ENCODE measurements at regions not wholly inside any gene's neighbourhood (a gene's known extent, or its start where the extent isn't known, plus 50 kb on each side); places are given as distances from the start of the nearest gene placed in this dataset.

DNA sequence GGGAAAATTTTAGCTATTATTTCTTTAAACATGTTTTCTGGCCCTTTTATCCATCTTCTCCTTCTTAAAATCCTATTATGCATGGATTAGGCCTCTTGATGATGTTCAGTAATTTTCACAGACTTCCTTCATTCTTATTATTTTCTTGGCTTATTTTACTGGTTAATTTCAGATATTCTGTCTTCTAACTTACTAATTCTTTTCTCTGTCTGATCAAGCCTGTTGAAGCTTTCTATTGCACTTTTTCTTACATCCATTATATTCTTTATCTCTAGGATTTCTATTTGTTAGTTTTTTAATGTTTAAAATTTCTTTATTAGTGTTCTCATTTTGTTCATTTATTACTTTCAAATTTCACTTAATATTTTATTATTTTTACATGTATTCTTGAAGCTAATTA, 105.3 kb upstream of the GALNT13 start (continued):
- TF ChIP-seq, protein P1, sequence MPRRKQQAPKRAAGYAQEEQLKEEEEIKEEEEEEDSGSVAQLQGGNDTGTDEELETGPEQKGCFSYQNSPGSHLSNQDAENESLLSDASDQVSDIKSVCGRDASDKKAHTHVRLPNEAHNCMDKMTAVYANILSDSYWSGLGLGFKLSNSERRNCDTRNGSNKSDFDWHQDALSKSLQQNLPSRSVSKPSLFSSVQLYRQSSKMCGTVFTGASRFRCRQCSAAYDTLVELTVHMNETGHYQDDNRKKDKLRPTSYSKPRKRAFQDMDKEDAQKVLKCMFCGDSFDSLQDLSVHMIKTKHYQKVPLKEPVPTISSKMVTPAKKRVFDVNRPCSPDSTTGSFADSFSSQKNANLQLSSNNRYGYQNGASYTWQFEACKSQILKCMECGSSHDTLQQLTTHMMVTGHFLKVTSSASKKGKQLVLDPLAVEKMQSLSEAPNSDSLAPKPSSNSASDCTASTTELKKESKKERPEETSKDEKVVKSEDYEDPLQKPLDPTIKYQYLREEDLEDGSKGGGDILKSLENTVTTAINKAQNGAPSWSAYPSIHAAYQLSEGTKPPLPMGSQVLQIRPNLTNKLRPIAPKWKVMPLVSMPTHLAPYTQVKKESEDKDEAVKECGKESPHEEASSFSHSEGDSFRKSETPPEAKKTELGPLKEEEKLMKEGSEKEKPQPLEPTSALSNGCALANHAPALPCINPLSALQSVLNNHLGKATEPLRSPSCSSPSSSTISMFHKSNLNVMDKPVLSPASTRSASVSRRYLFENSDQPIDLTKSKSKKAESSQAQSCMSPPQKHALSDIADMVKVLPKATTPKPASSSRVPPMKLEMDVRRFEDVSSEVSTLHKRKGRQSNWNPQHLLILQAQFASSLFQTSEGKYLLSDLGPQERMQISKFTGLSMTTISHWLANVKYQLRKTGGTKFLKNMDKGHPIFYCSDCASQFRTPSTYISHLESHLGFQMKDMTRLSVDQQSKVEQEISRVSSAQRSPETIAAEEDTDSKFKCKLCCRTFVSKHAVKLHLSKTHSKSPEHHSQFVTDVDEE (CRISPR knock-in tag; IDR thresholded peaks at IDR 0.05) = no peak
- TF ChIP-seq PPARA (CRISPR knock-in tag; IDR thresholded peaks at IDR 0.05; ENCODE audit: borderline replicate concordance) (no peak), CSDC2 (CRISPR knock-in tag; IDR thresholded peaks at IDR 0.05) (no peak)

DNA sequence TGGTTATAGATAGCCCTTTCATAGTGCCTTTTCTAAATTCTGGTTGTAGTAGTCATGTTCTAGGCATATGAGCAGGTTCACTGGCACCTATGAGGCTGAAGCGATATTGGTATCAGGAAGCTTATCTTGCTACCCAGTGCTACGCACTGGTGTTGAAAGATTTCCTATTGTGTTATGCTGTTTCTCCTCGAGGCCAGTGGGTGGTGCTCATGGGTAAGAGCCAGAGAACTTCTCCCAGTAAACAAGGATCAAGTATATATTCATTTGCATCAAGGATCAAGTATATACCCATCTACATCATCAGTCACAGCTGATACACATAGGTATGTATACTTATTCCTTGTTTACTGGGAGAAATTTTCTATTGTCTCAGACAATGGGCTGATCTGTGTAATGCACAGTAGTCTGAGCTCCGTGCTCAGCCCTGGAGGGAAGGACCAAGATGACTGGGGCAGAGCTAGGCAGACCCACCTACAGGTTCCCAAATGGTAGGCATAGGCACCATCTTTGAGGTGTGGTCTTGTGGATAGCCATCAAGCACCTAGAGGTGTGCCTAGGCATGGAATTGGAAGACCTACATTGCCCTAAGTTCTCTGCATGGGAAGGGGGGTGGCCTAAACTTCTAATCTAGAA, 101.2 kb upstream of the GALNT13 start:
- TF ChIP-seq ZNF70 (CRISPR knock-in tag; IDR thresholded peaks at IDR 0.05) = no peak
- TF ChIP-seq, protein P2, sequence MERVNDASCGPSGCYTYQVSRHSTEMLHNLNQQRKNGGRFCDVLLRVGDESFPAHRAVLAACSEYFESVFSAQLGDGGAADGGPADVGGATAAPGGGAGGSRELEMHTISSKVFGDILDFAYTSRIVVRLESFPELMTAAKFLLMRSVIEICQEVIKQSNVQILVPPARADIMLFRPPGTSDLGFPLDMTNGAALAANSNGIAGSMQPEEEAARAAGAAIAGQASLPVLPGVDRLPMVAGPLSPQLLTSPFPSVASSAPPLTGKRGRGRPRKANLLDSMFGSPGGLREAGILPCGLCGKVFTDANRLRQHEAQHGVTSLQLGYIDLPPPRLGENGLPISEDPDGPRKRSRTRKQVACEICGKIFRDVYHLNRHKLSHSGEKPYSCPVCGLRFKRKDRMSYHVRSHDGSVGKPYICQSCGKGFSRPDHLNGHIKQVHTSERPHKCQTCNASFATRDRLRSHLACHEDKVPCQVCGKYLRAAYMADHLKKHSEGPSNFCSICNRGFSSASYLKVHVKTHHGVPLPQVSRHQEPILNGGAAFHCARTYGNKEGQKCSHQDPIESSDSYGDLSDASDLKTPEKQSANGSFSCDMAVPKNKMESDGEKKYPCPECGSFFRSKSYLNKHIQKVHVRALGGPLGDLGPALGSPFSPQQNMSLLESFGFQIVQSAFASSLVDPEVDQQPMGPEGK (CRISPR knock-in tag; IDR thresholded peaks at IDR 0.05; ENCODE audit: borderline replicate concordance) = no peak
- TF ChIP-seq RARB (CRISPR knock-in tag; IDR thresholded peaks at IDR 0.05) = no peak
- TF ChIP-seq, protein P3, sequence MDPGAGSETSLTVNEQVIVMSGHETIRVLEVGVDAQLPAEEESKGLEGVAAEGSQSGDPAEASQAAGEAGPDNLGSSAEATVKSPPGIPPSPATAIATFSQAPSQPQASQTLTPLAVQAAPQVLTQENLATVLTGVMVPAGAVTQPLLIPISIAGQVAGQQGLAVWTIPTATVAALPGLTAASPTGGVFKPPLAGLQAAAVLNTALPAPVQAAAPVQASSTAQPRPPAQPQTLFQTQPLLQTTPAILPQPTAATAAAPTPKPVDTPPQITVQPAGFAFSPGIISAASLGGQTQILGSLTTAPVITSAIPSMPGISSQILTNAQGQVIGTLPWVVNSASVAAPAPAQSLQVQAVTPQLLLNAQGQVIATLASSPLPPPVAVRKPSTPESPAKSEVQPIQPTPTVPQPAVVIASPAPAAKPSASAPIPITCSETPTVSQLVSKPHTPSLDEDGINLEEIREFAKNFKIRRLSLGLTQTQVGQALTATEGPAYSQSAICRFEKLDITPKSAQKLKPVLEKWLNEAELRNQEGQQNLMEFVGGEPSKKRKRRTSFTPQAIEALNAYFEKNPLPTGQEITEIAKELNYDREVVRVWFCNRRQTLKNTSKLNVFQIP (CRISPR knock-in tag; IDR thresholded peaks at IDR 0.05; ENCODE audit: borderline replicate concordance, low read depth) = no peak
- TF ChIP-seq ZC3H10 (CRISPR knock-in tag; IDR thresholded peaks at IDR 0.05) = no peak
- TF ChIP-seq SNAI2 (CRISPR knock-in tag; IDR thresholded peaks at IDR 0.05) = no peak
- no peak for ATAC-seq

DNA sequence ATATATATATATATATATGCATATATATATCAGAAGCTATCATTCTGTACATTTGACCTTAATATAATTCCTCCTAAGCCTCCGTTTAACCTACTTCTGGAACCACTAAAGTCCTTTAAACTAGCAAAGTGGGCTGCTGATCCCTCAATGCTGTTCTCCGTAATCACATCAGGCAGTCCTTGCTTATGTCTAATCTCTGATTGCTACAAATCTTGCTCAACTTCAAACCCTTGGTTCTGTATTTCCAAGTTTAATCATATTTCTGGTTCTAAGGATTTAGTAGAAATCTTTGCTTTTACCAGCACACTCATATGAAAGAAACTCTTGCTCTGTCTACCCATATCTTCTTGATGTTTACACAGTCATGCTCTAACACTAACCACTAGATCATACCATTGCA, 91.5 kb upstream of the GALNT13 start:
- ATAC-seq = no peak
- TF ChIP-seq BACH2 (CRISPR knock-in tag; IDR thresholded peaks at IDR 0.05; ENCODE audit: borderline replicate concordance) (no peak), ZNF8 (CRISPR knock-in tag; IDR thresholded peaks at IDR 0.05) (no peak), ZNF565 (CRISPR knock-in tag; conservative IDR thresholded peaks at IDR 0.05; ENCODE audit: low read depth) (no peak), GLIS3 (CRISPR knock-in tag; IDR thresholded peaks at IDR 0.05) (no peak), PPARA (CRISPR knock-in tag; IDR thresholded peaks at IDR 0.05; ENCODE audit: borderline replicate concordance) (no peak), OSR1 (CRISPR knock-in tag; IDR thresholded peaks at IDR 0.05) (no peak), ZC3H10 (CRISPR knock-in tag; IDR thresholded peaks at IDR 0.05) (no peak), CSDC2 (CRISPR knock-in tag; IDR thresholded peaks at IDR 0.05) (no peak), ZFP30 (CRISPR knock-in tag; IDR thresholded peaks at IDR 0.05) (no peak)
- TF ChIP-seq, protein P2 (CRISPR knock-in tag; IDR thresholded peaks at IDR 0.05; ENCODE audit: borderline replicate concordance) = no peak
- TF ChIP-seq, protein P4, sequence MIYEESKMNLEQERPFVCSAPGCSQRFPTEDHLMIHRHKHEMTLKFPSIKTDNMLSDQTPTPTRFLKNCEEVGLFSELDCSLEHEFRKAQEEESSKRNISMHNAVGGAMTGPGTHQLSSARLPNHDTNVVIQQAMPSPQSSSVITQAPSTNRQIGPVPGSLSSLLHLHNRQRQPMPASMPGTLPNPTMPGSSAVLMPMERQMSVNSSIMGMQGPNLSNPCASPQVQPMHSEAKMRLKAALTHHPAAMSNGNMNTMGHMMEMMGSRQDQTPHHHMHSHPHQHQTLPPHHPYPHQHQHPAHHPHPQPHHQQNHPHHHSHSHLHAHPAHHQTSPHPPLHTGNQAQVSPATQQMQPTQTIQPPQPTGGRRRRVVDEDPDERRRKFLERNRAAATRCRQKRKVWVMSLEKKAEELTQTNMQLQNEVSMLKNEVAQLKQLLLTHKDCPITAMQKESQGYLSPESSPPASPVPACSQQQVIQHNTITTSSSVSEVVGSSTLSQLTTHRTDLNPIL (CRISPR knock-in tag; IDR thresholded peaks at IDR 0.05; ENCODE audit: low read depth) = no peak
- TF ChIP-seq, protein P1 (CRISPR knock-in tag; IDR thresholded peaks at IDR 0.05) = no peak

Data from SK-N-SH treated with all-trans-retinoic acid at 6 μM for 48 hours (cell line).